ENCODE measurements at regions not wholly inside any gene's neighbourhood (a gene's known extent, or its start where the extent isn't known, plus 50 kb on each side); places are given as distances from the start of the nearest gene placed in this dataset.

- DNase-seq (ENCODE audit: extremely low spot score) = no peak
- POLR2A ChIA-PET = no interaction called here
- TF ChIP-seq SP1 (IDR thresholded peaks at IDR 0.05) (no peak), CTBP1 (IDR thresholded peaks at IDR 0.05; ENCODE audit: borderline replicate concordance) (no peak), HDGF (IDR thresholded peaks at IDR 0.05; ENCODE audit: borderline replicate concordance) (no peak), NFRKB (IDR thresholded peaks at IDR 0.05) (no peak), ZNF384 (IDR thresholded peaks at IDR 0.05) (no peak), FOXA1 (IDR thresholded peaks at IDR 0.05) (no peak), ARNT (IDR thresholded peaks at IDR 0.05) (no peak), BHLHE40 (IDR thresholded peaks at IDR 0.05; ENCODE audit: borderline replicate concordance) (no peak)
- CTCF ChIA-PET = interaction anchor here (0.6 kb wide), 1 partner anchor 389 kb away, joined by 3 read pairs; no protein-coding TSS in a partner anchor
These were observed 1270.2 kb upstream of the SORCS1 start for GRCh38 chr10:108434559-108435252.

- TF ChIP-seq SUZ12 (IDR thresholded peaks at IDR 0.05) (no peak), ELF4 (IDR thresholded peaks at IDR 0.05) (no peak), L3MBTL2 (conservative IDR thresholded peaks at IDR 0.05) (no peak), PKNOX1 (IDR thresholded peaks at IDR 0.05) (no peak), SP1 (IDR thresholded peaks at IDR 0.05) (no peak), BHLHE40 (IDR thresholded peaks at IDR 0.05; ENCODE audit: borderline replicate concordance) (no peak), ARNT (IDR thresholded peaks at IDR 0.05) (no peak), FOXM1 (IDR thresholded peaks at IDR 0.05; ENCODE audit: borderline replicate concordance) (no peak)
- no peak for DNase-seq (ENCODE audit: extremely low spot score)
- POLR2A ChIA-PET = no interaction called here
- CTCF ChIA-PET = interaction anchor here (0.7 kb wide), 1 partner anchor 52 kb away, joined by 6 read pairs; no protein-coding TSS in a partner anchor
These were observed 1262.6 kb upstream of the SORCS1 start for GRCh38 chr10:108427146-108427545.

- ChIA-PET CTCF (no interaction called here), POLR2A (no interaction called here)
- no peak for DNase-seq (ENCODE audit: extremely low spot score)
- no peak for TF ChIP-seq FOXK2 (IDR thresholded peaks at IDR 0.05)
- TF ChIP-seq SUZ12 (IDR thresholded peaks at IDR 0.05) = no peak
- no peak for TF ChIP-seq SP1 (IDR thresholded peaks at IDR 0.05)
- no peak for TF ChIP-seq CTBP1 (IDR thresholded peaks at IDR 0.05; ENCODE audit: borderline replicate concordance)
- no peak for TF ChIP-seq FOXA1 (IDR thresholded peaks at IDR 0.05)
- TF ChIP-seq ZNF384 (IDR thresholded peaks at IDR 0.05) = no peak
- TF ChIP-seq ARNT (IDR thresholded peaks at IDR 0.05) = no peak
- no peak for TF ChIP-seq NFRKB (IDR thresholded peaks at IDR 0.05)
- no peak for TF ChIP-seq BHLHE40 (IDR thresholded peaks at IDR 0.05; ENCODE audit: borderline replicate concordance)
- TF ChIP-seq TARDBP (IDR thresholded peaks at IDR 0.05) = no peak
These were observed 1260.9 kb upstream of the SORCS1 start for GRCh38 chr10:108425283-108425964.

- no peak for DNase-seq (ENCODE audit: extremely low spot score)
- TF ChIP-seq ELF4 (IDR thresholded peaks at IDR 0.05) (no peak), FOXA1 (IDR thresholded peaks at IDR 0.05) (no peak), ZNF384 (IDR thresholded peaks at IDR 0.05) (no peak), FOXK2 (IDR thresholded peaks at IDR 0.05) (no peak), L3MBTL2 (conservative IDR thresholded peaks at IDR 0.05) (no peak), FOXM1 (IDR thresholded peaks at IDR 0.05; ENCODE audit: borderline replicate concordance) (no peak), SUZ12 (IDR thresholded peaks at IDR 0.05) (no peak), LEF1 (IDR thresholded peaks at IDR 0.05; ENCODE audit: borderline replicate concordance) (no peak), TARDBP (IDR thresholded peaks at IDR 0.05) (no peak), SP1 (IDR thresholded peaks at IDR 0.05) (no peak), PKNOX1 (IDR thresholded peaks at IDR 0.05) (no peak)
- CTCF ChIA-PET = no interaction called here
- POLR2A ChIA-PET = no interaction called here
These were observed 1260.2 kb upstream of the SORCS1 start for GRCh38 chr10:108424656-108425055.

- TF ChIP-seq FOXK2 (IDR thresholded peaks at IDR 0.05) (no peak), NFRKB (IDR thresholded peaks at IDR 0.05) (no peak), SP1 (IDR thresholded peaks at IDR 0.05) (no peak), ARNT (IDR thresholded peaks at IDR 0.05) (no peak), TARDBP (IDR thresholded peaks at IDR 0.05) (no peak)
- CTCF ChIA-PET = no interaction called here
- POLR2A ChIA-PET = no interaction called here
- DNase-seq (ENCODE audit: extremely low spot score) = no peak
These were observed 1257.8 kb upstream of the SORCS1 start for GRCh38 chr10:108422286-108422685.

GRCh38 chr10:108421266-108421665 lies 1256.8 kb upstream of the SORCS1 start:
- ChIA-PET CTCF (no interaction called here), POLR2A (no interaction called here)
- TF ChIP-seq BHLHE40 (IDR thresholded peaks at IDR 0.05; ENCODE audit: borderline replicate concordance) (no peak), L3MBTL2 (conservative IDR thresholded peaks at IDR 0.05) (no peak), SUZ12 (IDR thresholded peaks at IDR 0.05) (no peak), FOXM1 (IDR thresholded peaks at IDR 0.05; ENCODE audit: borderline replicate concordance) (no peak), ARNT (IDR thresholded peaks at IDR 0.05) (no peak)
- no peak for DNase-seq (ENCODE audit: extremely low spot score)

GRCh38 chr10:108413954-108414353 lies 1249.4 kb upstream of the SORCS1 start:
- ChIA-PET POLR2A (no interaction called here), CTCF (no interaction called here)
- TF ChIP-seq CTBP1 (IDR thresholded peaks at IDR 0.05; ENCODE audit: borderline replicate concordance) (no peak), FOXK2 (IDR thresholded peaks at IDR 0.05) (no peak), ARNT (IDR thresholded peaks at IDR 0.05) (no peak), SUZ12 (IDR thresholded peaks at IDR 0.05) (no peak), BHLHE40 (IDR thresholded peaks at IDR 0.05; ENCODE audit: borderline replicate concordance) (no peak), FOXA1 (IDR thresholded peaks at IDR 0.05) (no peak), TARDBP (IDR thresholded peaks at IDR 0.05) (no peak), NFRKB (IDR thresholded peaks at IDR 0.05) (no peak), L3MBTL2 (conservative IDR thresholded peaks at IDR 0.05) (no peak), HDGF (IDR thresholded peaks at IDR 0.05; ENCODE audit: borderline replicate concordance) (no peak), ELF4 (IDR thresholded peaks at IDR 0.05) (no peak), LEF1 (IDR thresholded peaks at IDR 0.05; ENCODE audit: borderline replicate concordance) (no peak), FOXM1 (IDR thresholded peaks at IDR 0.05; ENCODE audit: borderline replicate concordance) (no peak), SP1 (IDR thresholded peaks at IDR 0.05) (no peak), PKNOX1 (IDR thresholded peaks at IDR 0.05) (no peak), ZNF384 (IDR thresholded peaks at IDR 0.05) (no peak)
- no peak for DNase-seq (ENCODE audit: extremely low spot score)

Measured in HEK293T (cell line).